DND-41 (cell line): ENCODE measurements at regions not wholly inside any gene's neighbourhood (a gene's known extent, or its start where the extent isn't known, plus 50 kb on each side); places are given as distances from the start of the nearest gene placed in this dataset.

Source experiments
- CTCF ChIP-seq: IDR thresholded peaks from 2 replicates; pipeline ENCODE4 v1.5.1; 2012; ENCODE audit warnings: borderline replicate concordance, low read length, moderate library complexity, mild to moderate bottlenecking; ENCODE audit not compliant: poor library complexity, severe bottlenecking; ENCODE audit errors: extremely low read depth
- EZH2 ChIP-seq: IDR thresholded peaks from 3 replicates; pipeline ENCODE4 v1.6.1; 2012; ENCODE audit warnings: borderline replicate concordance, low read depth, mild to moderate bottlenecking, moderate library complexity, low read length, inconsistent platforms; ENCODE audit not compliant: severe bottlenecking

GRCh38 chr12:105423237-105423636, 92.7 kb downstream of the C12orf75 start:
- TF ChIP-seq CTCF (no peak), EZH2 (no peak)
